HG02884 (cell line): ENCODE measurements at regions not wholly inside any gene's neighbourhood (a gene's known extent, or its start where the extent isn't known, plus 50 kb on each side); places are given as distances from the start of the nearest gene placed in this dataset.
"Not testable (repeated sequence)": the region's sequence is repeated elsewhere in the genome, so short reads cannot be mapped to it uniquely, and the experiment has no call there.

ENCODE experiments used
- ATAC-seq: cut with Tn5 transposase; IDR thresholded peaks from one replicate; pipeline ENCODE4 v1.9.1; 2021; ENCODE audit warnings: mild to moderate bottlenecking, moderate library complexity; ENCODE audit not compliant: unreplicated experiment

DNA sequence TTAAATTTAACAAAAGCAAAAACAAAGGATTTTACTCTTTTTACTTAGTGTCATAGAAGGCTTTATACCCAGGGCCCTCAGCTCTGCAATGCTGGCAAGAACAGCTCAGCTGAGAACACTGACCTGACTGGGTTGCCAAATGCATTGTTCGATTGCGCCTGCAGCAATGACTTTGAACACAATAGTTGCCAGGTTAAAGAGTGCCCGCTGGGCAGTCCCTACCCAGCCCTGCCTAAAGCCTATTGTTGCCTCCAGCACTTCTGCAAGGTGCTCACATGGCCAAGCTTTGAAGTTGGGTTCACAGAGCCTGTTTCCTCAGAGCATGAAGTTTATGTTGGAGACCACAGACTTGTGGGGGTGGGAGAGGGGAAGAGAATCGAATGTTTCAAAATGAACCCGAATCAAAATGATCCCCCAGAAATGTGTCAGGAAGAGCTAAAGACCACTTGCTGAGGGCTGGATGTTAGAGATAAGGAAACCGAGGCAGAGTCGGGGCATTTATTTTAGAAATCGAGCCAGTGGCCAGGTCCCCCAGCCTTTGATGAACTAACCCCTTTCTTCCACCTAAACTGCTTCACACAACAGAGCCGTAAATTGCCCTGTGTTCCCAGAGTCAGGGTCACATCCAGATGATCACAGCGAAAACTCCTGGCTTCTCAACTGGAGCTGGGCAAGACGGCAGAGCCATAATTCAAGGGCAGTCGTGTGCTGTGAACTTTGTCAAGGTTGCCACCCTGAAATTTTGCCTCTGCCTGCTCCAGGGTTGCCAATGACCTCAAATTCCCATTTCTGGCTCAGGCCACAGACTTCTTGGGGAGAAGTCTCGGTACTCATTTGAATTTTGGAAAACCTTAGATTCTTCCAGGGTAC is 55.0 kb downstream of the FOXA2 start:
- no peak for ATAC-seq

DNA sequence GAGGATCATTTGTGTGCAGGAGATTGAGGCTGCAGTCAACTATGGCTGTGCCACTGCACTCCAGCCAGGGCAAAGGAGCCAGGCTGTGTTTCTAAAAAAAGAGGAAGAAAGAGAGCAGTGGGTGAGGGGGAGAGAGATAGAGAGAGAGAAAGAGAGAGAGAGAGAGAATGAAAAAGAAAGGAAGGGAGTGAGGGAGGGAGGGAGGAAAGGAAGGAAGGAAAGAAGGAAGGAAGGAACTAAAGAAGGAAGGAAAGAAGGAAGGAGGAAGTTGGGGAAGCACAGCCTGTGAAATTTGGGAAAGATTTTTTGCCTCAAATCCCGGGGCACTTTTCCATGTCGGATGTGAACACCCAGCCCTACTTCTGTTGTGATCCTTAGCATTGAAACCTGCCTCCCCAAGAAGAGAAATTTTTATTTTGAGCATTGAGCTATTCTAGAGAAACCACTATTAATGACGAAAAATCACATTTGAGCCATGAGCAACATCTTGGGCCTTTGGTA is 57.8 kb downstream of the FOXA2 start:
- ATAC-seq: no peak

DNA sequence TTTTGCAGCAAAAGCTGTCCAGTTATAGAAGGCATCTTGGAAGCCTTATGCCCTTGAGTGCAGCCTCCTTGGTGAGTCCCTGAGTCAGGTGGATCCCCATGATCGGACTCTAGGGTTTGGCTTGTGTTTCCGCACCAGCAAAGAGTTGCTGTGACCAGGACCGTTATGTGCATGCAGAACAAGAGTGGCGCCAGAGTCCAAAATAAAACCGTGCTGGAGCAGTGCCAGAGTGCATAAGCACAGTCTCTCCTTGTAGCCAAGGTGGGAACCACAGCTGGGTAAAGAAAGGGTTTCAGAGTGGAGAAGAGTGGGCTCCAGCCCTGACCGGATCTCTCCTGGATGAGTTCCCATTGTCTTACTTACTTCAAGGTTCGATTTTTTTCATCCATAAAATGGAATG is 58.6 kb downstream of the FOXA2 start:
- no peak for ATAC-seq

DNA sequence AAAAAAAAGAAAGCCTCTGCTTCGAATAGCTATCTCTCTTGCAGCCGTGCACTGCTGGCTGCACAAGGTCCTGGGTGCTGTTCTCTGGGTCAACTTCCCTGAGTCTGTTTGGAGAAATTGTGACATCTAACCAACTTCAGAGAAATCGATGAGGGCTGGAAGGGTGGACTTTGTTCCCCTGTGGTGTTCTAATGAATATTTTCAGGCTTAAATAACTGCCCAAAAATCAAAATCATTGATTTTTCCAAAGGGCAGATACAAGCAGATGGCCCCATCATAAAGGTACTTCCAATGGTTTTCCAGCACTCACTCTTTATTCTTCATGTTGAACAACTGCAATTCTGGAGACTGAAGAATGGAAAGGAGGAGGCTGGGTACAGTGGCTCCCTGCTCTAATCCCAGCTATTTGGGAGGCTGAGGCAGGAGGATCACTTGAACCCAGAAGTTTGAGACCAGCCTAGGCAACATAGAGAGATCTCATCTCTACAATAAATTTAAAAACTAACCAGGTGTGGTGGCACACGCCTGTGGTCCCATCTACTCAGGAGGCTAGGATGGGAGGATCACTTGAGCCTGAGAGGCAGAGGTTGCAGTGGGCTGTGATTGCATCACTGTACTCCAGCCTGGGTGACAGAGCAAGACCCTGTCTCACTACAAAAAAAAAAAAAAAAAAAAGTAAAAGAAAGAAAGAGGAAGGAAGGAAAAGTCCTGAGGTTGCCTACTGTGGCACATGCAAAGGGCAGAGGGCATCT is 59.1 kb downstream of the FOXA2 start:
- ATAC-seq: no peak

DNA sequence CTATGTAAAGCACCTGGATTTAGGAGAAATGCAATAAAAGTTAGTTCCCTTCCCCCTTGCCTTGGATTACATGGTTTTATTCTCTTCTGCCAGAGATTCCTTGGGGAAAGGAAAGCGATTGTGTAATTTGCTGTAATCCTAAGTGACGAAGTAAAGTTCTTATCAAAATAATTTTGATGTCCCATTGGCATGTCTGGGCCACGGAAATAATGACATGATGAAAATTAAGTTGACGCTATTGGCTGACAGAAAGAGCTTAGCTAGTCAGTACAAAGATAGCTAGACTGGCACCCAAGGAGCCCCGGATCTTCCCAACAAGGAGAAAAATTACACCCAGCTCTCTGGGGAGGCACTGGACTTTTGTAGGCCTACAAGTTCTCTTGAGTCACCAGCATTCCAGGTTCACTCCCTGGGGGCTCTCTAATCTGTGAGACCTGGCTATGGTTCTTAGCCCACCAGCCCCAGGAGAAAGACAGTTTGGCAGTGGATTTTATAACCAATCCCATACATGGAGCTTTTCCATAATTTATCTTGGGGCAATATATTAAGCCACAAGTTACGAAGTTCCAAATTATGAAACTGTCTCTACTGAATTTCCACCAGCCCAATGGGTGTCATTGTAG is 59.9 kb downstream of the FOXA2 start:
- ATAC-seq: no peak

DNA sequence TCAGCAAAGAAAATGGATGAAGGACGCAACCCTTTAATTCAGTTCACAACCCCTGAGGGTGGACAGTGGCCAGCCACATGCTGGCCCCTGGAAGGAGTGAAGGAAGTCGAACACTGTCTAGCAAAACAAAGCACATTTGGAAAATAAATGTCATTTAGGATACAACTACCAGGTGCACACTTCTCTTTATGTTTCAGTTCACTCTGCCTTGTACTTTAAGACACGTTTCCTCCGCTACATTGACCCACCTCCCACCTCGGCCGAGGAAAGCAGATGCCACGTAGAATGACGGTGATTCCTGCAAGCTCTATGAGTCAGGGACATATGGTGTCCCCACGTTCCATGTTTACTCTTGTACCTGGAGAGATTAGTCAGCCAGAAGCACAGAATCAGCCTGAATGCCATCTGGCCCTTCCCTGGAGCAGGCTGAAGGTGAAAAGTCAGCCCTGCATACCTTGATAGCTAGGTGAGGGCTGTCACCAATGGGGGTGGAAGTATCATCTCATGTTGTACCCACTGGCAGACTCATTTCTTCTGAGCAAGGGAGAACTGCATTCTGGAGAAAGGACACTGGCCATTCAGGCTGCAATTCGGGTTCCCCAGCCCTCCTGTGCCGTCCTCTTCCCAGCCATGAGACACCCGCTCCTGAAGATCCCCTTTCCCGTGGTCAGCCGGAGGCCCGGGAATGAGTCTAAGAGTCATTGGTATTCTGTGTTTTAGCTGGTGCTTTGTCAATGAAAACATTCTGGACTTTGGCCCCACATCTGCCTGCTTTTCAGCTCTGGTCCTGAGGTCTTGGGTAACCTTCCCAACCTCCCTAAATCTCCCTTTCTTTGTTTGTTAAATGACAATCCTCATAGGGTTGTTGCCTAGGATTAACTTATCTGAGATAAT is 60.6 kb downstream of the FOXA2 start:
- no peak for ATAC-seq

DNA sequence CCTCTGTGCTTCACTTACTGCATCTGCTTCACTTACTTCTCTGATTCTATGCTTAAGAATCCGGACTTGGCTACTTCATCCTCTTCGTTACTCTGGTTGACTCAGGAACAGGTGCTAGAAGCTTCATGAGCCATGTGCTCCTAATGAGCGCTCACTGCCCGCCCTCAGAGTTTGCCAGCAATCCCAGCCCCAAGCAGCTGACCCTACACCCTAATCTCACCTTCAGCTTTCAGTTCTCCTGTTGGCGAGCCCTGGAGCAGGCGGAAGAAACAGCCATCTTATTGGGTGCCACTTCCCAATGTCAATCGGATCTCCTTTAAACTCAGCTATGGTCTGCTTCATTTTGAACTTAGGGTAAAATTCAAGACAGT is 61.3 kb downstream of the FOXA2 start:
- no peak for ATAC-seq

DNA sequence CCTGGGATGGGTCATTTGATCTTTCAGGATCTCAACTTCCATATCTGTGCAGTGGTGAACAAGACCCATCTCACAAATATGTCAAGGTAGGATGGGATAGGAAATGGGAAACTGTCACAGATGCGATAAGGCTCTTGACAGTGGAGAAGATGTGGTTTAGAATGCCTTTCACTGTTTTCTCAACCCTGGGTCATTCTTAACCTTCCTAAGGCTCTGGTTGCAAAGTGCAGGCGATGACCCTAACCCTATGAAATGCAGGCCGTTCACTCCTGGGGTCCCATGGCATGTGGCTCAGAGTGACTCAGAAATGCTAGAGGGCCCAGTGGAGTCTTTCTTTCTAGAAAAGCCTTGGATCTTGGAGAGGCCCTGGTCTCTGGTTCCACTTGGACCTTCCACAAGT is 61.7 kb downstream of the FOXA2 start:
- no peak for ATAC-seq

DNA sequence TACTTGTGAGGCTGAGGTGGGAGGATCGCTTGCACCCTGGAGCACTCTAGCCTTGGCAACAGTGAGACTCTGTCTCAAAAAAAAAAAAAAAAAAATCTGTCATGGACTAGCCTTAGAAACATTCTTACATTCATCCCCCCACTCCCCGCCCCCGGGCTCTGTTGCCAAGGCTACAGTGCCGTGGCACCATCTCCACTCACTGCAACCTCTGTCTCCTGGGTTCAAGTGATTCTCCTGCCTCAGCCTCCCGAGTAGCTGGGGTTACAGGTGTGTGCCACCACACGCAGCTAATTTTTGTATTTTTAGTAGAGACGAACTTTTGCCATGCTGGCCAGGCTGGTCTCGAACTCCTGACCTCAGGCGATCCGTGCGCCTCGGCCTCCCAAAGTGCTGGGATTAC is 62.4 kb downstream of the FOXA2 start:
- not testable (repeated sequence) for ATAC-seq

DNA sequence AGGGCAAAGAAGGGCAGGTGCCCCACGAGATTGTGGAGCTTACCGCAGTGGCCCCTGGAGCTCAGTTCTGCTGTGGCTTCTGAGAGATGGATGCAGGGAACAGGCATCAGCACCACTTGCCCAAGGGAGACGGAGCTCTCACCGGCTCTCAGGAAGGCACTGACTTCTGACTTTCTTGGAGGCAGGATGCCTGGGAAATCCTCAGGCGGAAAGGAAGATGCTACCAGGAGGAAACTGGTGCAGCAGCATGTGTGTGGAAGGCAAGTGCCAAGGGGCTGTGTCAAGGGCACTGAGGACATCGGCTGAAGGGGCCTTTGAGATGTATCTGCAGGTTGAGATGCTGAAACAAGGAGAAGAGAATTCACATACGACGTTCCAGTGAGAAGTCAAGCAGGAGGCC is 64.0 kb downstream of the FOXA2 start:
- ATAC-seq: no peak

DNA sequence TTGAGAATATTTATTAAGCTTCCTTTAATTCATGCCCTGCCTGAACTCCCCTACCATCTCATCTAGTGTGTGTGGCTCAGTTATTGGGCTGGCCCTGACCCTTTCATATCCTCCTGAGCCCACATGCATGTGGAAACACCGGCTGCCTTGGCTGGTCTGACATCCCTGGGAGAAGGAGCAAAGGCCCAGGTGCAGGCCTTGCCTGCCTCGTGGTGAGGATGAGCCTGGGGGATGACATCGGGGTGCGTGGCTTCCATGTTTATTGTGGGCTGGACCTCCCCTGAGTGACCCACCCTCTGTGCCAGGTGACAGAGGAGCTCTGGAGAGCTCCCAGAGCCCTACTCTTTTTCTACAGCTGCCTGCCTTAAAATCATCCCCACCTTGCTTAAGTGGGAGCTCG is 69.1 kb downstream of the FOXA2 start:
- no peak for ATAC-seq

DNA sequence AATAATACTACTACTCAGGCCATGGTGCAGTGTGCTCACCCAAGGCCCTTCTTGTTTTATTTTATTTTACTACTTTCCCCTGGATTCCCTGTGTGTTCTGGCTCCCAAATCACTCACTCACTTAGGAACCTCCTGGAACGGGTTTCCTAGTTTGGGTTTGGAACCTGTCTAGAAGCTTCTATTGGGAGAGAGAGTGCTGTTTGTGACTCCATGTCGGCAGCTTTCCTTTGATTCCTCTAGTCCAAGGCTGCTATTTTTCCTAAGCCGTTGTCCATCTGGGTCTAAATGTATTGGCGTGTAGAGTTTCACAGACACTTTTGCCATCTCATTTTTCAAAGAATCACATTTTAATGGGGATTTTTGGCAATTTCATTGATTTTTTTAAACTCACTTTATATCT is 70.8 kb downstream of the FOXA2 start:
- ATAC-seq: no peak

DNA sequence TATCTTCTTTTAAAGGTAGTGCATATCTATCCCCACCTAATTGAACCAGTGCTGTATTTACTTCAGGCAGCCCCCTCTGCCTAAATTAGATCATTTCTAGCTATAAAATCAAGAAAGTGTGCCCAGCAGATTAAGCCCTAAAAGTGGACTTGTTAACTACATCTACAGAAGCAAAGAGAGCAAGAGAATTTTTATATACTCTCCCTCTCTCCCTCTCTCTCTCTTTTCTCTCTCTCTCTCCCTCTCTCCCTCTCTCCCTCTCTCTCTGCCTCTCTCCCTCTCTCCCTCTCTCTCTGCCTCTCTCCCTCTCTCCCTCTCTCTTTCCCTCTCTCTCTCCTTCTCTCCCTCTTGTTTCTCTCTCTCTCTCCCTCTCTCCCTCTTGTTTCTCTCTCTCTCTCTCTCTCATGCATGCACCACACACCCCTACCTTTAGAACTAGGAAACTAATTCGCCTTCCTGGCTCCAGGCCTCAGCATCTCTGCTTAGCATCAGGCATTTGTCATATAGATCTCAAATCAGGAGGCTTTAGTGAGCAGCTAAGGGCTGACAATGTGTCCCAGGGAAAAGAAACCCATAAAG is 71.4 kb downstream of the FOXA2 start:
- no peak for ATAC-seq

DNA sequence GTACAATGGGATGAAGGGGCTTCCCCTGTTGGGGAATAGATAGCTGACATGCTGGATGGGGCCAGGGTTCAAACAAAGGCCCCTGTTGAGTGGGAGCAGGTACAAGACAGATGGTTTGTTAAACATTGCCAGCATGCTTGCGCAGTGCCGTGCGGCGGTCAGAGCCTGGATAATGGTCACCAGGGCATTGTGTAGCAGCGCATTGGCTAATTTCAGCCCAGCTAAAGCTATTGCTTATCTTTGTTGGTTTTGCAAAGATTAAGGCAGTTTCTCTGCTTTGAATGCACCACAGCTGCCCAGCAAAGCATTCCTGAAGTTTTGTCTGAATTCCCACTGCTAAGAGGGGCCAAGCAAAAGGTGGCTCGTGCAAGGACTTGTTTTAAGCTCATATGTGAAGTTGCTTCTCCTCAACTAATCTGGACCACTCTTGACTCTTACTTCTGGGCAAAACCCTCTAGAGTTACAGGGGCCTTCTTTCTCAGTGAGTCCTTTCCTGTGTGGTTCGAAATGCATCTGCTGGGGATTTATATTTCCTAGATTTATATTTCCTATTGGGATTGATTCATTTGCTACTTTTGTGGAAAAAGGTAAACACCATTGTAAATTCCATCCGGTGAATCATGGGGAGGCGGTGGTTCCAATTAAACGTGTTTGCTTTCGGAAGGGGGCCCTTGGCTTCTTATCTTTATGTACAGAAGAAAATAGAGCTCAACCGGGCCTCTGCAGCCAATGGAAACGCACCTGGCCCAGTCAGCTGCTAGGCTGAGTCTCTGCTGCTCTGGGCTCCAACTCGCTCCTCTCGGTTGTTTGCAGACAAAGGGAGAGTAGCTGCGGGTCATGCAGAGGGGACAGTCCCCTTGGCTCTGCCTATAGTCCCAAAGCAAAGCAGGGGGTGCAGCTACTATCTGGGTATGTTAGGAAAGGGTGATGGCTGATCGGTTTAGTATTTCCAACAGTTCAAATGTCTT is 72.1 kb downstream of the FOXA2 start:
- ATAC-seq: no peak

DNA sequence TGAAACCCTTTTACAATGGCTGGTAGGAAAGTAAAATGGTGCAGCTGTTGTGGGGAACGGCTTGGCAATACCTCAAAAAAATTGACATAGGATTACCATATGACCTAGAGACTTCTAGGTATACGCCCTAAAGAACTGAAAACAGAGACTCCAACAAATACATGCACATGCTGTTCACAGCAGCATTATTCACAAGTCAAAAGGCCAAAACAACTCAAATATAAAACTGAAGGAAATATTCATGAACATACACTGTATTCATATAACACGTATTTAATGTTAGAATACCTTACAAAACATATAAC is 74.6 kb downstream of the FOXA2 start:
- no peak for ATAC-seq

DNA sequence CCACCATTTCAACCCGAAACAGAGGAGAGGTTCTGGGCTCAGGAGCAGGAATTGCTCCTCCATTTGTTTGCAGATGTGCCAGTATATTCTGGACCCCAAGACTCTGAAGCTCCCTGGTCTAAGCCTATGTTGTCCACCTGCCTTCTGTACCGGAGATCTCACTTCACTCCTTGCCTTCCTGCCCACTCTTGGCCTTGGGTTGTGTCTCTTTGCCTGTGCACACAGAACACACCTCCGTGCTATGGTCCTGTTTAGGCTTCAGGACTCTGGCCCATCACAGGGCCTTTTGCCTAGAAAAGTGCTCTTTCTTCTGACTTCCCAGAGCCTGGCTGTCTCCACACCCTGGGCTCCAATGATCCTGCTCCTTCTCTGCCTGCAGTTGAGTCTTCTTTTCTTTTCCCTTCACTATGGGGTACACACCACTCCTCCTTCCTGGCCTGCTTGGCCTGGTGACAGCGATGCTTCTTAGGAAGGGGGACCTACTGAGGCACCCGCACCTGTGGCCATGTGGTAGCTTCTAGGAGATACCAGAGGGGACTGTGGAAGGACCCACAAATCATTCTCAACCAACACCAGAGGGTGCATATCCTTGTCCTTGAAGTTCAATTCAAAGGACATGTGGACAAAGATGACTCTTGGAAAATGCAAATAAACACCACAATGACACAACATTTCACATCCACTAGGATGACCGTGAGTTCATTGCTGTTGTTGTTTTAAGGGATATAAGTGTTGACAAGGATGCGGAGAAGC is 75.1 kb downstream of the FOXA2 start:
- no peak for ATAC-seq

DNA sequence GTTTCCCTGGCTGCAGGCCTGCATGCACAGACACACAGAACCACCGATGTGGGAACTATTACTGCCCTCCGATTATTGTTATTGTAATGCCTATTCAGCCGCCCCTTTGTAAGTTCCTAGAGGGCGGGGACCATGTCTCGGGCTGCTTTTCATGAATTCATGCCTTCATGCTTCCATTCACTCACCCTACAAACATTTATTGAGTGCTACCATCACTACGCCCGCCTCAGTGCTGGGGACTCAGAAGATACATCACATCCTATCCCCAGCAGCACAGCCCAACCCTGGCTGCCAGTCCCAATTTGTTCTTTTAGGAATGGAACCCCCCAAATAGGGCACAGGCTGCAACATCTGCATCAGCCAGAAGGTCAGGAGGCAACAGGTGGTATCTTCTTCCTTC is 75.9 kb downstream of the FOXA2 start:
- ATAC-seq: no peak

DNA sequence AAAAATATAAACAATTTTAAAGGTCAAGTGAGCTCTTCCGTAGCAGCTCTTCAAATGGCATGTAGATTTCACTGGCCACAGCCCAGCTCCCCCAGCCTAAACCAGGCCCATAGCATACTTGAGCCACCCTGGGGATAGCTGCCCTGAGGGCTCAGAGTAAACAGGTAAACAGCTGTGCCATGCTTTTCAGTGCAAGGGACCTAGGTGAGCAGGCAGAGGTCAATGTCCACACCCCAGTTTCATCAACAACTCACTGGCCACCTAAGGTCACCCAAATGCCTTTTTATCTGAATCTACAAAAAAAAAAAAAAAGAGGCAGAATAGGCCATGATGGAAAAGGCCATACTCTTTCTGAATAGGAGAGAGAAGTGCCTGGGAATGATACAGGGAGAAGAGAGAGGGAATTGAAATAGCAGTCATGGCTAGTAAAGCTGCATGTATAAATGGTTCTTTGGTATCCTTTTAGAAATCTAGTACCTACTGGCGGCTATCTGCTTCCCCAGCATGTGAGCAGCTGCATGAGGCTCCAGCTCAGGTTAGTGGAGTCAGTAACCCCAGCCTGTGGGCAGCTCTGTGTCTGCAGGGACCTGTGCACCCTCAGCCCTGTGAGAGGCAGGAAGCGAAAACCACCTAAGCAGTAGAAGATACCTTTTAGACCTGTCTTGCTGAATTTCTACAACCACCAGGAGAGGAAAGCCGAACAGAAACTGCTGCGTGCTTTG is 77.0 kb downstream of the FOXA2 start:
- no peak for ATAC-seq
